Peyer's patch (tissue), 4 donors: ENCODE measurements at regions not wholly inside any gene's neighbourhood (a gene's known extent, or its start where the extent isn't known, plus 50 kb on each side); places are given as distances from the start of the nearest gene placed in this dataset.

Experiments used
- POLR2A ChIP-seq, 2 donors: fragments of 450-650 bp; IDR thresholded peaks; one replicate each; pipeline ENCODE4 v1.5.1; 2017; ENCODE audit warnings: antibody characterized with exemption in 2 of 2, mild to moderate bottlenecking in 2 of 2, moderate library complexity in 2 of 2
- TF ChIP-seq, protein P1 (sequence below), 6 experiments: fragments of 450-650 bp in 4 of 6; fragments of 200-600 bp in 2 of 6; sonication (generic) in 1 of 6; IDR thresholded peaks; one replicate each; pipeline ENCODE4 v1.5.1; 2017 to 2019; ENCODE audit warnings: antibody characterized with exemption in 6 of 6, mild to moderate bottlenecking in 3 of 6, moderate library complexity in 1 of 6

- TF ChIP-seq, protein P1, sequence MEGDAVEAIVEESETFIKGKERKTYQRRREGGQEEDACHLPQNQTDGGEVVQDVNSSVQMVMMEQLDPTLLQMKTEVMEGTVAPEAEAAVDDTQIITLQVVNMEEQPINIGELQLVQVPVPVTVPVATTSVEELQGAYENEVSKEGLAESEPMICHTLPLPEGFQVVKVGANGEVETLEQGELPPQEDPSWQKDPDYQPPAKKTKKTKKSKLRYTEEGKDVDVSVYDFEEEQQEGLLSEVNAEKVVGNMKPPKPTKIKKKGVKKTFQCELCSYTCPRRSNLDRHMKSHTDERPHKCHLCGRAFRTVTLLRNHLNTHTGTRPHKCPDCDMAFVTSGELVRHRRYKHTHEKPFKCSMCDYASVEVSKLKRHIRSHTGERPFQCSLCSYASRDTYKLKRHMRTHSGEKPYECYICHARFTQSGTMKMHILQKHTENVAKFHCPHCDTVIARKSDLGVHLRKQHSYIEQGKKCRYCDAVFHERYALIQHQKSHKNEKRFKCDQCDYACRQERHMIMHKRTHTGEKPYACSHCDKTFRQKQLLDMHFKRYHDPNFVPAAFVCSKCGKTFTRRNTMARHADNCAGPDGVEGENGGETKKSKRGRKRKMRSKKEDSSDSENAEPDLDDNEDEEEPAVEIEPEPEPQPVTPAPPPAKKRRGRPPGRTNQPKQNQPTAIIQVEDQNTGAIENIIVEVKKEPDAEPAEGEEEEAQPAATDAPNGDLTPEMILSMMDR (IDR thresholded peaks at IDR 0.05) = no peak
- no peak for TF ChIP-seq POLR2A (IDR thresholded peaks at IDR 0.05)
Observed at GRCh38 chr3:165505657-165506056, 309.5 kb upstream of the SLITRK3 start.
